DMS153 treated with DMSO at 0.1 percent for 48 hours (cell line): ENCODE measurements at regions not wholly inside any gene's neighbourhood (a gene's known extent, or its start where the extent isn't known, plus 50 kb on each side); places are given as distances from the start of the nearest gene placed in this dataset.
A peak's percentile ranks its signal among the peaks of the same experiment; 100 is the strongest.

Experiments used
- DNase-seq: peaks from one replicate; lab custom pipeline; 2025; ENCODE audit not compliant: unreplicated experiment; lab: John Stamatoyannopoulos, UW

- no peak for DNase-seq
Measured at GRCh38 chr5:73395256-73395655, 53.3 kb downstream of the FOXD1 start.

- DNase-seq, result no peak
Measured at GRCh38 chr5:73394610-73395009, 54.0 kb downstream of the FOXD1 start.

- DNase-seq, result no peak
Measured at GRCh38 chr5:73393611-73394489, 54.7 kb downstream of the FOXD1 start.

DNA sequence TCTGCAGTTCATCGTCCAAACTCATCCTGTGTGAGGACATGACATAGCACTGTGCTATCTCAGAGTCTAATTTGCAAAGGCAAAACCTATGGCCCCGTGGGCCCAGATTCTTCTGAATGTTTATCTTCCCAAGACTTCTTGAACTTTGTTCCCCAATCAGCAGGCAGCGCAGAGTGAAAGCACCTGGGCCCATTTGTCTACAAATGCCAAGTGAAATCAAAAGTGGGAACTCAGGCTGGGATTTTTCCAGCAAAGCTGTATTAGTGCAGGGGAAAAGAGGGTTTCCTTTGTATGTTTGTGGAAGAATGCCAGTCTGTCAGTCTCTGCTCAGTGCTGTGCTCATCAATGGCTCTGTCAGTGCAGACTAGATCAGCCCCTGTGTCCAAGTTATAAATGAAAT, 55.8 kb downstream of the FOXD1 start:
- DNase-seq, result no peak

GRCh38 chr5:73391441-73391881, 57.1 kb downstream of the FOXD1 start:
- no peak for DNase-seq

GRCh38 chr5:73390972-73391371, 57.6 kb downstream of the FOXD1 start:
- DNase-seq, result no peak

DNA sequence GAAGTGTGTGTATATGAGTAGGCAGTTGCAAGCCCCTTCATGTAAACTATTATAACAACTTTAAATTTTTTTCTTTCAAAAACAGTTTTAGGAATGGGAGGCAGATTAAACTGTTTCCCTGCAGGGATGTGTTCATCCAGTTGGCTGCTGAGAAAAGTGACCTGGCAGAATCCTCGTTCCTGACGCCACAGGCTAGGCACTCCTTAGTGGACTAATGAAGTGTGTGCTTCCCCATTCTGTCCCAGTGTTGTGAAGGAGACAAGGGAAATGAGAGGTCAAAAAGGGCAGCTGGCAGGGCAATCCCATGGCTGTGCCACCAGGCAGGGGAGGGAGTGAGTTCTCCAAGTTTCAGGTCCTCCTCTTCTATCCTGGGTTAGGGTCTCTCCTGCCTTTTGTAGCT, 59.8 kb downstream of the FOXD1 start:
- no peak for DNase-seq

- DNase-seq, result no peak
Measured at GRCh38 chr5:73388306-73388684, 60.3 kb downstream of the FOXD1 start.

- DNase-seq, result peak; percentile 43
Measured at GRCh38 chr5:73387601-73388305, 60.8 kb downstream of the FOXD1 start.

GRCh38 chr5:73387149-73387591, 61.4 kb downstream of the FOXD1 start:
- peak; percentile 53 for DNase-seq

GRCh38 chr5:73384861-73385260, 63.7 kb downstream of the FOXD1 start:
- no peak for DNase-seq

DNA sequence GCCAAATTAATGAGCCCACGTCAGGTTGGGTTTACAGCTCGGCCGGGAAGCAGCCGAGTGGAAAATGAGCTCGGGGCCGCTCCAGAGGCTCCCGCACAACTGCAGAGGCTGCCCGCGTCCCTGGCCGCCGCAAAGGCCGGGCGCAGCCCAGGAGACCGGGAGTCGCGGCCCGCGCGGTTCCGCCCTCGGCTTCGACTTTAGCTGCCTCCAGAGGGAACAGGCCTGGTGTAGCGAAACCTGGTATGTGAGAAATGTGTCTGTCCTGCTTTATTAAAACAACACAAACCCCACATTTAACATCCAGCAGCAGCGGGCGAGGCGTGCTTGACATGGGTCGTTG, 66.2 kb downstream of the FOXD1 start:
- DNase-seq, result no peak

DNA sequence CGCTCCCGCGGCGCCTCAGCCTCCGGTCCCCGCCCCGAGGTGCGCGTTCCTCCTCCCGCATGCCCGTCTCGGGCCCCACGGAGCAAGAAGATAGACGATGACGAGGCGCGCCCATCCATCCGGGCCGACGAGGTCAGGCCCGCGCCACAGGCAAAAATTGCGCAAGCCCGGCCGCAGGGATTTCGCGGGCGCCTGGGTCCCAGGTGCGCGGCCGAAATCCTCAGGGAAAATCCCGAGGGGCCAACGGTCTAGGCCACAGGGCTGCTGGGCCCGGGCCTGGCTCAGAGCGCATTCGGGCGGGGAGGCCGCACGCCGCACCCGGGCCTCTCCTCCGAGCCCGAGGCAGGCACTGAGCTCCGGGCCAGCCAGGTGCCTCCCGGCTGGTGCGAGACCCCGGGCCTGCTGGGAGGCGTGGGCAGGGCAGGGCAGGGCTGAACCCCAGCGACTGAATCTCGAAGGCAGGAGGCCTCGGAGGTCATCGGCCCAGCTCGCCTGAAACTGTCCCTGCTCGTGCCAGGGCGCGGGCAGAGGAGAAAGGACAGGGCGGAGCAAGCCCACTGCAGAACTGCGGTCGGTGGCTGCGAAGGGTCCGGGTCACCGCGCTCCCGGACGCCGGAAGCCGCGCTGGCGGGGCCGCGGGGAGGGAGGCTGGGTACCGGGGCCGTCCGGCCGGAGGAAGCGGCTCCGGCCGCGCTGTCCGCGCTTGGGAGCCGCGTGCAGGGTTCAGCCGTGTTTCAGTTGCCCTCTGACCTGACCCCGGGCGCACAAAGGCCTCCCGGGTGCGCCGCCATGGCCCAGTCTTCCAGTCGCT, 66.8 kb downstream of the FOXD1 start:
- DNase-seq, result no peak

DNA sequence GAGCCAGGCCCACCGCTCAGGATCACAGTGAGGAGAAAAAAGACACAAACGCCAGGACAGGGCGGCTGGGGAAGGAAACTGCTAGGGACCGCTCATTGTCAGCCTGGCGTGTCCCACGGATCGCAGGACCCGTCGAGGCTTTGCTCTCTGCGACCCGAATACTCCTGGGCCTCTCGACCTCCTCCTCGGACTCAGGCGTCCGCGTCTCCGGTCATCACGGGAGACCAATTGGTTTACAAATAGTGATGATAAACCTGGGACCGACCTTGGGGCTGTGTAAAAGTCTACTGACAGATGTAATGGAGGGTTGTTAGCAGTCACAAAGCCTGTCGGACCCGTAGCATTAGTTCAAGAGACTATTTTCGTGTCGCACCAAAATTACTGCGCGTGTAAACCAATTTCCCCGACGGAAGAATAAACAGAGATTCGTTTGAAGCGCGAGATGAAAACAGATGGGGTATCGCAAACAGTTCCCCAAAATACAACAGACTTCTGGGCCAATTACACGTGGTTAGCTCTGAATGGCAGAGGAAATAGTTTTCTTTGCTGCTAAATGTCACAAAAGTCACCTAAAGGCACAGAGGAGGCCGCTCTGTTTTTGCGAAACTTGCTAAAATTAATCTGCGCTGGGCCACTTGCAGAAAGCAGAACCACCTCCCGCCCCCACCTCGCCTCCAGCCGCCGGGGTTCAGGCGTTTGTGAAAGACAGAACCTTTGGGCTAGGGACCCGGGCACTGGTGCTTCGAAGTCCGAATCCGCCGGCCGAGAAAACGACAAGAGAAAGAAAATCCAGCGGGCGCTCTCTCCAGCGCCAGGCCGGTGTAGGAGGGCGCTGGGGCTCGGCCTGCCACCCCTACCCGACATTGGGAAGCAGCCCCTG, 67.6 kb downstream of the FOXD1 start:
- no peak for DNase-seq

- no peak for DNase-seq
Measured at GRCh38 chr5:73380041-73380440, 68.5 kb downstream of the FOXD1 start.

DNA sequence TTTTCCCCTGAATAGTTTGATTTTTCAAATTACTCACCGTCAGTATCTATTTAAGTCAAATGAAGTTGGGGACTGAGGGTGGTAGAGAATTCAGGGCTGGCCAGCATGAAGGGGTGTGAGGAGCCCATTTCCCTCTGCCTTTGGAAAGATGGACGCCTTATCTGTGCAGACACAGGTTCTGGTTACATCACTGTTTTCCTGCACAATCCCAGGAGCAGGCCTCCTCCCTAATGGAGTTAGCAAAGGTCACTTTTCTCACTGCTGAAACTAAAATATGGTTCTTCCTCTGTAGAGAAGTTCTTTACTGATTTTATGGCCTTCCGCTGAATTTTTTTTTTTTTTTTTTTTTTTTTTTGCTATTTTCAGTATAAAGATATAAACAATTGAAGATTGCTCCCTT, 69.1 kb downstream of the FOXD1 start:
- DNase-seq, result no peak

DNA sequence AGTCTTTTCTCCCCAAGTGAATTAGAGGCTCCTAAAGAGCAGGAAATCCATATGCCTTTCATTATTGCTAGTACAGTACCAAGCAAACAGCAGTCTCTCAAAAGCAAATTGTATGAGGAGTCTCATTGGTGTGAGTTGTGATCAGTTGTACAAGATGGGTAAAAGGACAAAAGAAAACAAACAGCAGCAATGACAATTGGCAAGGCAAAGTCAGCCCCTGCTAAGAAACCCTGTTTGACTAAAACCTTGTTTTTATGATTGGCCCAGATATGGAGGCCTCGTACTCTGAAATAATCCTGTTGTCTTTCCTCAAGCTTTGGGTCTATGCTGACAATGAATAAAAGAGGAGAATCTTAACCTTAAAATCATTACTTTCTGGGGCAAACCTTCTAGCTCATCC, 69.8 kb downstream of the FOXD1 start:
- DNase-seq, result no peak

GRCh38 chr5:73378070-73378469, 70.5 kb downstream of the FOXD1 start:
- DNase-seq, result no peak

DNA sequence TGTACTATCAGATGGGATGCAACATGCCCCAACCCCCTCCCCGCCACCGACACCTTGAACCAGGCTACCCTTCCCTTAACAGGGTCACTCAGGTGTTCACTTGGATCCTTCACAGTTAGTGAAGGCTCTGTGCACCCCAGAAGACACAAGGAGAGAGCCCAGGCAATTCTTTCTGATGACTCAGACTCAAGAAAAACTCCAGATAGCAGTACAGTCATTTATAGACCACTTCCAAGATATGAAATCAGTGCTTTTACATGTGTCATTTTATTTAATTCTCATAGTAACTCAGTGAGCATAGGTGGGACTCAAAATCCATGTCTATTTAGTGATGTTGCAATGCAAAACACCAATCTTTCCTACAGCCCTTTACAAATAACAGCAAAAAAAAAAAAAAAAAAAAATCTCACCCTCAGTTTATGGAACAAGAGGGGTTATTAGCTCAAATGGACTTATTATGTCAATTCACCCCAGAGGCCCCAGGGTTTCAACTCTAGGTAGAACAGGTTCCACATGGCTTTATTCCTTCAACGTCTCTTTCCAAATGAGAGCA, 71.9 kb downstream of the FOXD1 start:
- no peak for DNase-seq

- no peak for DNase-seq
Measured at GRCh38 chr5:73375949-73376348, 72.6 kb downstream of the FOXD1 start.
